Ammon's horn (tissue), 1 donor: ENCODE measurements at regions not wholly inside any gene's neighbourhood (a gene's known extent, or its start where the extent isn't known, plus 50 kb on each side); places are given as distances from the start of the nearest gene placed in this dataset.
"Not testable (repeated sequence)": the region's sequence is repeated elsewhere in the genome, so short reads cannot be mapped to it uniquely, and the experiment has no call there.

Source experiments
- DNase-seq: peaks from one replicate; pipeline ENCODE4 v3.0.0-alpha.2; 2016; ENCODE audit warnings: low spot score

GRCh38 chr1:98119796-98120195 lies 199.0 kb upstream of the DPYD start:
- DNase-seq: no peak

DNA sequence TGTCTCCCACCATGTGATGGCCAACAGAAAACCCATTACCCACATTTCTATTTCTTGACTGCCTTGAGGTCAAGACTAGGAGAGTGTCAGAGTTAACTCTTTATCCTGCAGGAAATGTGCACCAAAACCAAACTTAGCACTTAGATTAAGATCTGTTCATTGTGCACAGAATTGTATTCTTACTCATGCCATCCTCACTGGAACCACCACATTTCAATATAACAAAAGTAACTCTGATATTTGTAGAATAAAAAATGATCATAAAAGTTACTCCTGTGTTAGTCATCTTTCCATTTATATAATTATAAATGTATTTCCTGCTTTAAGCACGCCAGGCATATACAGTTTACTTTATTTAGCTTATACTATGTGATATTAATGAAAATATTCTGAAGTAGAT lies 193.0 kb upstream of the DPYD start:
- DNase-seq: no peak

- no peak for DNase-seq
These were observed 191.8 kb upstream of the DPYD start for GRCh38 chr1:98112626-98113025.

- DNase-seq: no peak
These were observed 189.8 kb upstream of the DPYD start for GRCh38 chr1:98110674-98111073.

DNA sequence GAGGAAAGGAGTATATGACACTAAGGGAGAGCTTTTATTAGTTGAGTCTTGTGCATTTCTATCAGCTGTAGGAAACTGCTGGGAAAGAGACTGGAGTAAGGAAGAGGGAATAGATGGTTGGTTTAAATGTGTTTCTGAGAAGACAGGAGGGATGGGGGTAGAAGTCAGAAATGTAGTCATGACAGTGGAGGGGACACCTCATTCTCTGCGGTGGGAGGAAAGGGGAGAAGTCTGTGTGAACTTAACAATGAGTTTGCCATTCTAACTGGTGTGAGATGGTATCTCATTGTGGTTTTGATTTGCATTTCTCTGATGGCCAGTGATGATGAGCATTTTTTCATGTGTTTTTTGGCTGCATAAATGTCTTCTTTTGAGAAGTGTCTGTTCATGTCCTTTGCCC lies 187.5 kb upstream of the DPYD start:
- DNase-seq: not testable (repeated sequence)

DNA sequence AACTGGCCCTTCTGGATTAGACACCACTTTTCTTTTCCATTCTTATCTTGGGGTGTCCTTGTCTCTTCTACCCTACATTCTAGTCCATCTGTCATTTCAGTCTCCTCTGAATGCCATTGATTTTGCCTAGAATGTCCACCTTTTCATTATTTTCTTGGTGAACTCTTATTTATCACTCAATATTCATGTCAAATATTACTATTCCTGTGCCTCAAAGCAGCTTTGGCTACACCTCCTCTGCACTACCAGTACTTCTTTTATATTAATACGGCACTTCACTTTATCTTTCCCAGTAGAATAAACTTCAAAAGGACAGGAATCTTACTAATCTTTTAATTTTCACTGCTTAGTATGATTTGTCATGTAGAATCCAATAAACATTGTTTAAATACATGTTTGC lies 186.4 kb upstream of the DPYD start:
- no peak for DNase-seq

GRCh38 chr1:98104289-98104688 lies 183.5 kb upstream of the DPYD start:
- DNase-seq: peak; percentile 40

GRCh38 chr1:98103617-98104285 lies 182.9 kb upstream of the DPYD start:
- no peak for DNase-seq

GRCh38 chr1:98102345-98103030 lies 181.7 kb upstream of the DPYD start:
- DNase-seq: no peak

- no peak for DNase-seq
These were observed 180.5 kb upstream of the DPYD start for GRCh38 chr1:98101364-98101763.

DNA sequence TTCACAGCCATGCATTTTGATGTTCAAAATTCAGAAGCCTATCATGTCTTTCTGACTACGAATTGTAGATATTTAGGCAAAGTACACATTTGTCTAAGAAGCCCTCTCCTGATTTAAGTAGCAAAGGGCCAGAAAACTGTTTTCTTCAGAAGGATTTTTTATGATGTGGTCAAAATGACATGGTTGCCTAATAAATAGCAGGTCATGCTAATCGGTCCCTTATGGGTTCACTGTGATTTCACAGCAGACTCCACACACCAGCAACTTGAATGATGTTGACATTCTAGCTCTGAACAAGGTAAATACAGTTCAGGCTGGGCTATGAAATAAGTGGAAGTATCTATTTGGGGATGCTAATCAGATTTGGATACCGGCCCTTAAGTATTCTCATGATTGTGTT lies 178.7 kb upstream of the DPYD start:
- DNase-seq: no peak

DNA sequence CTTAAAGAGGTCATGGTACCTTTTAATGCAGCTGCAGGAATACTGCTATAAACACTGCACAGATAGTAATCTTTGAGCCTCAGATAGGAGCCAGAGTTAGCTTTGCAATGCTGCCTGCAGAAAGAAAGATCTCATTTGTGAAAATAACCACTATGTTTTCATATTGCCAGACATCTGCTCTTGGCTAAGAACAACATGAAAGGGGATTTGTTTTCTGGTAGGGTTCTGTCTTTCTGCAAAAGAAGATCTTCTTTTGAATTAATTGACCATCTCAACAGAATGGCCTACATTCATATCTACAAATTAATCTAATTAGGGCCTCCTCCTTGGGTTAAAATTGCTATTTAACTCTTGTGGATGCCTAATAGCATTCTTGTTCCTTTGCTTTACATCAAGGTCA lies 177.6 kb upstream of the DPYD start:
- peak; percentile 5 for DNase-seq

- no peak for DNase-seq
These were observed 169.5 kb upstream of the DPYD start for GRCh38 chr1:98090351-98090750.

DNA sequence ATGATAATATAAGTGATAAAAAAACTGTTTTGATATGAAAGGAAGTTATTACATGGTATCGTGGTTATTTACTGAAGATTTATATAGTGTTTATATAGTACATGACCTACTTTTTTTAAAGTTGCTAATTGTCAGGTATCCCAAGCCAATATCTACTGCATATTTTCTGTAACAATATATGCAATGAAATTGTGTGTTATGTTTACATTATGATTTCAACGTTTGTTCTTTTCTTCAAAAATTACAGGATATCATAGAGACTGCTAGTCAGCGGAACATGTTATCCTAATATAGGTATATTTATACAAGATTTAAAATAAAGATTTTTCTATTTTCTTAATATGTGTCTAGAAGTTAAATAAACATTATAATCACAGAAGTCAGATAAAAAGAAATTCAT lies 167.5 kb upstream of the DPYD start:
- DNase-seq: no peak

GRCh38 chr1:98086796-98087441 lies 166.1 kb upstream of the DPYD start:
- DNase-seq: no peak

GRCh38 chr1:98086156-98086555 lies 165.3 kb upstream of the DPYD start:
- no peak for DNase-seq

DNA sequence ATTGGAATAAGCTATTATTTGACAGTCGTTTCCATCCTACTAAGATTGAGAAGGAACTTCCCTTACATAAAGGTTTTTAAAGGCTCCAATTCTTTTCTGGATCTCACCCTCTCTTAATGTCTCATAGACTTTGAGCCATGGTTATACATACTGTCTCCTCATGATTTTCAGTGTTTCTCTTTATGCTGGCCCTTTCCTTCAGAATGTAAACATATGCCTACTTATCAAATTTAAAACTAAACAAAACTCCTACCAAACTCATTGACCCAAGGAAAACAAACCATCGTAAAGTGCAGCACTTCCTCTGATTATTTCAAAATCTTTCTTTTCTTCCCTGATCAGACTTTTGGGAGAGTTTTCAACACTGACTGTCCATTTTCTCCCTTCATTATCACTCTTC lies 163.4 kb upstream of the DPYD start:
- DNase-seq: no peak

GRCh38 chr1:98081944-98082343 lies 161.1 kb upstream of the DPYD start:
- no peak for DNase-seq

- no peak for DNase-seq
These were observed 157.8 kb upstream of the DPYD start for GRCh38 chr1:98078596-98078995.

- no peak for DNase-seq
These were observed 156.9 kb upstream of the DPYD start for GRCh38 chr1:98077691-98078090.

- no peak for DNase-seq
These were observed 154.8 kb upstream of the DPYD start for GRCh38 chr1:98075626-98076025.

DNA sequence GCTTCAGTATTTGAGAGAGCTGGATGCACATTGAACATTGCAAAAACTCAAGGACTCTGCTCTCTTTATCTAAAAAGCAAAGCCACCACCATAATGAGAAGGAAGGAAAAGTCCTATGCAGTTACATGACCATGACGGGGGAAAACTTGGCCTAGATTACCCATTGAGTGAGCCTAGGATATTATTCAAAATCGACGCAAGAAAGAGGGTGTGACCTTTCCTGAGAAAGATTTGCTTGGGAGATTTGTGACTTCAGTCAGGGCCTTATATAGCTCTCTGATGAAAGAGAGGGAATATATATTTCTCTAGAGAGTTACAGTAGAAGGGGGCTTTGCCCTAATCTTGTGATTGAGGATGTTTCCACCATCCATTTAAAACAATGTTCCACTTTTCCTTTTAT lies 153.0 kb upstream of the DPYD start:
- no peak for DNase-seq

- no peak for DNase-seq
These were observed 152.3 kb upstream of the DPYD start for GRCh38 chr1:98073106-98073505.

- DNase-seq: no peak
These were observed 151.2 kb upstream of the DPYD start for GRCh38 chr1:98072047-98072446.
